Lung (tissue), 11 donors: ENCODE measurements at regions not wholly inside any gene's neighbourhood (a gene's known extent, or its start where the extent isn't known, plus 50 kb on each side); places are given as distances from the start of the nearest gene placed in this dataset.

ENCODE experiments used
- ATAC-seq: fragments of 200-7000 bp; cut with Tn5 transposase; one replicate; pipeline ENCODE4 v1.9.1; 2020; ENCODE audit warnings: moderate number of reproducible peaks; ENCODE audit not compliant: insufficient read depth, low FRiP score
- DNase-seq, 3 donors: peaks; one replicate each; pipeline ENCODE4 v3.0.0-alpha.2; 2013 to 2017
- H3K27ac ChIP-seq, 2 donors: one replicate each; pipeline ENCODE4 v1.5.1; 2013; ENCODE audit warnings: mild to moderate bottlenecking in 2 of 2, moderate library complexity in 2 of 2, control low read depth in 1 of 2, inconsistent platforms in 1 of 2, low read depth in 1 of 2, low read length in 1 of 2
- H3K27me3 ChIP-seq, 3 donors: one replicate each; pipeline ENCODE4 v1.5.1; 2013; ENCODE audit warnings: low read length in 2 of 3; ENCODE audit not compliant: control insufficient read depth in 3 of 3, insufficient read depth in 3 of 3
- H3K36me3 ChIP-seq, 4 donors: one replicate each; pipeline ENCODE4 v1.5.1; 2013; ENCODE audit warnings: low read length in 4 of 4, mild to moderate bottlenecking in 1 of 4, moderate library complexity in 1 of 4; ENCODE audit not compliant: control insufficient read depth in 4 of 4, insufficient read depth in 4 of 4
- H3K4me1 ChIP-seq, 5 donors: one replicate each; pipeline ENCODE4 v1.5.1; 2013; ENCODE audit warnings: low read length in 5 of 5, mild to moderate bottlenecking in 2 of 5, moderate library complexity in 1 of 5; ENCODE audit not compliant: control insufficient read depth in 5 of 5, insufficient read depth in 5 of 5
- H3K4me3 ChIP-seq: one replicate; pipeline ENCODE4 v1.5.1; 2013; ENCODE audit warnings: mild to moderate bottlenecking, control low read depth, moderate library complexity
- H3K9ac ChIP-seq, 2 donors: one replicate each; pipeline ENCODE4 v1.5.1; 2013; ENCODE audit warnings: low read length in 2 of 2, control low read depth in 1 of 2; ENCODE audit not compliant: insufficient read depth in 1 of 2
- H3K9me3 ChIP-seq, 4 donors: one replicate each; pipeline ENCODE4 v1.5.1; 2013; ENCODE audit warnings: low read length in 3 of 4, mild to moderate bottlenecking in 1 of 4, moderate library complexity in 1 of 4; ENCODE audit not compliant: control insufficient read depth in 4 of 4, insufficient read depth in 3 of 4
- WGBS, 2 donors: extraction: QIAGEN DNeasy Blood & Tissue Kit; methylation state at CpG; one replicate each; pipeline ENCODE4 v1.1.7; 2013; 5-methylcytosine and 5-hydroxymethylcytosine counted together
- TF ChIP-seq, protein P1 (sequence below): IDR thresholded peaks from 2 replicates; pipeline ENCODE4 v1.5.1; 2012; ENCODE audit warnings: mild to moderate bottlenecking; ENCODE audit errors: control extremely low read depth, extremely low read depth
- donor health status: control.
- donor health status: control.
- donor health status: Bipolar disorder and iron deficiency.
- donor health status: healthy.
- donor health status: DM: yes; HTN: yes; CAD: no.

DNA sequence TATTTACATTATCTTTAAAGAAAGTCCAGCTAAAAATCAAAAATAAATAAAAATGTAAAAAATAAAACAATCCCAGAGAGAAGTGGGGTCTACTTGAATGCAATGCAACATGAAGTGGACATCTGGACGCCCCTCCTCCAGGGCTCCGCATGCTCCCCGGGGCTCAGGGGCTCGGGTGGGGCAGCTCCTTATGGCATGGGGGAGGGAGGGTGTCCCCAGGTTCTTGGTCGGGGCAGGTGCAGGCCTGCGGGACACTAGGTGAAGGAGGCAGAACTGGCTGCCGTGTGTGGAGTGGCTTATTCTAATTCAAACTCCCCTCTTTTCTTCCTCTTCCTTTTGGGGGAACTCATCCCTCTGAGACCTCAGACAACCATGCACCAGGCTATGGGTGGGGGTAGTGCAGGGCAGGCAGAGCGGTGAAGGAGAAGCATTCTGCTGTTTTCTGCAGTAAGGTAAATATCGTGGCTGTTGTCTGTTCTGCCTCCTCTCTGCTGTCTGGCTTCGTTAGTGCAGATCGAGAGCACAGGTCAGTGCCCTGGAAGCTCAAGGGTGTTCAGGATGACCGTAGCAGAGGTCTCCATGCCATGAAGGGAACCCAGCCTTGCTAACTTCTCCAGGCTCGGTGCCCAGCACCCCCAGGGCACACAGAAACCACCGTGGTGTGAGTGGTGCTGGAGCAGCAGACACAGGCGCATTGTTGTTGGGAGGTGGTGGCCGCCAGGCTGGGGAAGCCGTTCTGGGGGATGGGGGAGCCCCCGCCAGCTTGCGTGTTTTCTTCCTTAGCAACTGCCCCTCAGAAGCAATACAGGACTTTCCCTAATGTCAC lies 82.6 kb downstream of the TTLL2 start:
- Histone ChIP-seq H3K9me3 (no peaks in the 10 kb centered on the region), H3K4me1 (no peaks in the 10 kb centered on the region), H3K4me3 (no peak overlapping the region), H3K36me3 (no peaks in the 10 kb centered on the region), H3K27ac (no peak overlapping the region), H3K27me3 (no peaks in the 10 kb centered on the region), H3K9ac (no peak overlapping the region)
- ATAC-seq = no peak
- no peak for DNase-seq
- TF ChIP-seq, protein P1, sequence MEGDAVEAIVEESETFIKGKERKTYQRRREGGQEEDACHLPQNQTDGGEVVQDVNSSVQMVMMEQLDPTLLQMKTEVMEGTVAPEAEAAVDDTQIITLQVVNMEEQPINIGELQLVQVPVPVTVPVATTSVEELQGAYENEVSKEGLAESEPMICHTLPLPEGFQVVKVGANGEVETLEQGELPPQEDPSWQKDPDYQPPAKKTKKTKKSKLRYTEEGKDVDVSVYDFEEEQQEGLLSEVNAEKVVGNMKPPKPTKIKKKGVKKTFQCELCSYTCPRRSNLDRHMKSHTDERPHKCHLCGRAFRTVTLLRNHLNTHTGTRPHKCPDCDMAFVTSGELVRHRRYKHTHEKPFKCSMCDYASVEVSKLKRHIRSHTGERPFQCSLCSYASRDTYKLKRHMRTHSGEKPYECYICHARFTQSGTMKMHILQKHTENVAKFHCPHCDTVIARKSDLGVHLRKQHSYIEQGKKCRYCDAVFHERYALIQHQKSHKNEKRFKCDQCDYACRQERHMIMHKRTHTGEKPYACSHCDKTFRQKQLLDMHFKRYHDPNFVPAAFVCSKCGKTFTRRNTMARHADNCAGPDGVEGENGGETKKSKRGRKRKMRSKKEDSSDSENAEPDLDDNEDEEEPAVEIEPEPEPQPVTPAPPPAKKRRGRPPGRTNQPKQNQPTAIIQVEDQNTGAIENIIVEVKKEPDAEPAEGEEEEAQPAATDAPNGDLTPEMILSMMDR = no peak
- WGBS, 2 donors = 79 to 84% methylated on average over 19 of the region's 19 CpGs

DNA sequence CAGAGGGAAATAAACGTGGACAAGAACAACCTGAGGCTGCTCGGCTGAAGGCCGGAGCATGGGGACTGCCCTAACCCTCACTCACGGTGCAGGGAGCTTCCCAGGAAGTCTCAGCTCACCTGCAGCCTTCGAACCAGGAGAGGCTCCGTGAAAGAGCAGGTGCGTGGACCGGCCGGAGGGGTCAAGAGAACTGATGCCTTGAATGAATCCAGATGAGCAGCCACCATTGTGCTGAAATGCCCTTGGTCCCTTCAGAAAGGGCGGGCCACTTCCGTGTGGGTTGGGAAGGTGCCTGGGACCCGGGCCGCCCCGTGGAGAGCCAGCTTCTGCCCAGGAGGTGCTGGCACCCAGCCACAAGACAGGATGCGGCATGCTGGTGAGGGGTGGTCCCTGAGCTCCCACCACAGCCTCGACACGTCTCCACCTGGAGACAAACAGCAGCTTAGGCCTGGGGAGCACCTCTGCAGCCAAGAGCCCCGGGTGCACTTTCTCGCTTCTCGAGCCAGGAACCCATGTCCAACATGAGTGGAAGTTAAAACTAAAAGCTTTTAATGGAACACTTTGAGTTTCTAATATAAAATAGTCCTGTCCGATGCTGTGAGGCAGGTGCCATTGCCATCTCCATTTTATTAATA lies 83.5 kb downstream of the TTLL2 start:
- H3K27ac ChIP-seq = no peak overlapping the region
- DNase-seq (no peak), ATAC-seq (no peak)
- no peaks in the 10 kb centered on the region for H3K27me3 ChIP-seq
- H3K9me3 ChIP-seq = no peaks in the 10 kb centered on the region
- no peak overlapping the region for H3K4me3 ChIP-seq
- TF ChIP-seq, protein P1 = no peak
- H3K9ac ChIP-seq = no peak overlapping the region
- 93 to 96% methylated on average over 21 of the region's 21 CpGs for WGBS, 2 donors
- H3K36me3 ChIP-seq = no peaks in the 10 kb centered on the region
- H3K4me1 ChIP-seq = no peaks in the 10 kb centered on the region

GRCh38 chr6:167409079-167409478 lies 84.2 kb downstream of the TTLL2 start:
- ATAC-seq (no peak), DNase-seq (no peak)
- Histone ChIP-seq H3K4me3 (no peak overlapping the region), H3K36me3 (no peaks in the 10 kb centered on the region), H3K27me3 (no peaks in the 10 kb centered on the region), H3K4me1 (no peaks in the 10 kb centered on the region), H3K9me3 (no peaks in the 10 kb centered on the region), H3K9ac (no peak overlapping the region), H3K27ac (no peak overlapping the region)
- 94 to 95% methylated on average over 11 of the region's 11 CpGs for WGBS, 2 donors
- TF ChIP-seq, protein P1 = no peak
